ENCODE measurements at regions not wholly inside any gene's neighbourhood (a gene's known extent, or its start where the extent isn't known, plus 50 kb on each side); places are given as distances from the start of the nearest gene placed in this dataset.

- CTCF ChIA-PET = no interaction called here
- POLR2A ChIA-PET = no interaction called here
- no peaks in the 10 kb centered on the region for H3K36me3 Mint-ChIP-seq
- H3K27me3 Mint-ChIP-seq = peaks cover 0 to 3% of the 10 kb centered on the region in 2 donors
- H3K4me1 ChIP-seq (ENCODE audit: insufficient read depth, low read length) = no peaks in the 10 kb centered on the region
- no peak overlapping the region for H3K27ac Mint-ChIP-seq
- no peaks in the 10 kb centered on the region for H3K4me1 Mint-ChIP-seq
- no peak for DNase-seq
- H3K4me3 ChIP-seq (ENCODE audit: low read length) = no peak overlapping the region
- no peaks in the 10 kb centered on the region for H3K27me3 ChIP-seq (ENCODE audit: insufficient read depth, low read length, poor library complexity, severe bottlenecking)
- no peaks in the 10 kb centered on the region for H3K9me3 ChIP-seq (ENCODE audit: low read length)
- H3K36me3 ChIP-seq (ENCODE audit: insufficient read depth, low read length) = no peaks in the 10 kb centered on the region
- no peak overlapping the region for H3K4me3 Mint-ChIP-seq
- H3K27ac ChIP-seq (ENCODE audit: low read depth, low read length) = no peak overlapping the region
- H3K9me3 Mint-ChIP-seq = peaks cover 0 to 25% (median 7%) of the 10 kb centered on the region in 5 donors
Observed at GRCh38 chr7:67947646-67948045, 951.0 kb downstream of the TYW1 start.

GRCh38 chr7:67950321-67951083 is 953.9 kb downstream of the TYW1 start:
- H3K27me3 ChIP-seq (ENCODE audit: insufficient read depth, low read length, poor library complexity, severe bottlenecking) = no peaks in the 10 kb centered on the region
- DNase-seq = no peak
- POLR2A ChIA-PET = no interaction called here
- Mint-ChIP-seq H3K27me3 (peaks cover 0 to 3% of the 10 kb centered on the region in 2 donors), H3K4me1 (no peaks in the 10 kb centered on the region), H3K36me3 (no peaks in the 10 kb centered on the region), H3K9me3 (peaks cover 1 to 18% (median 3%) of the 10 kb centered on the region in 5 donors), H3K4me3 (no peak overlapping the region), H3K27ac (no peak overlapping the region)
- CTCF ChIA-PET = no interaction called here
- H3K4me3 ChIP-seq (ENCODE audit: low read length) = no peak overlapping the region
- H3K27ac ChIP-seq (ENCODE audit: low read depth, low read length) = no peak overlapping the region
- H3K9me3 ChIP-seq (ENCODE audit: low read length) = no peaks in the 10 kb centered on the region
- no peaks in the 10 kb centered on the region for H3K36me3 ChIP-seq (ENCODE audit: insufficient read depth, low read length)
- H3K4me1 ChIP-seq (ENCODE audit: insufficient read depth, low read length) = no peaks in the 10 kb centered on the region

- no peak overlapping the region for H3K27ac ChIP-seq (ENCODE audit: low read depth, low read length)
- H3K27me3 ChIP-seq (ENCODE audit: insufficient read depth, low read length, poor library complexity, severe bottlenecking) = no peaks in the 10 kb centered on the region
- no peak overlapping the region for H3K27ac Mint-ChIP-seq
- H3K9me3 ChIP-seq (ENCODE audit: low read length) = no peaks in the 10 kb centered on the region
- ChIA-PET POLR2A (no interaction called here), CTCF (no interaction called here)
- H3K9me3 Mint-ChIP-seq = peaks cover 3 to 21% (median 14%) of the 10 kb centered on the region in 5 donors
- no peak overlapping the region for H3K4me3 ChIP-seq (ENCODE audit: low read length)
- no peak for DNase-seq
- H3K4me1 ChIP-seq (ENCODE audit: insufficient read depth, low read length) = no peaks in the 10 kb centered on the region
- no peak overlapping the region for H3K4me3 Mint-ChIP-seq
- H3K36me3 ChIP-seq (ENCODE audit: insufficient read depth, low read length) = no peaks in the 10 kb centered on the region
- H3K4me1 Mint-ChIP-seq = no peaks in the 10 kb centered on the region
- H3K27me3 Mint-ChIP-seq = no peaks in the 10 kb centered on the region
- no peaks in the 10 kb centered on the region for H3K36me3 Mint-ChIP-seq
Observed at GRCh38 chr7:67955061-67955460, 958.4 kb downstream of the TYW1 start.

GRCh38 chr7:67962863-67963262 is 966.2 kb downstream of the TYW1 start:
- Mint-ChIP-seq H3K9me3 (peaks cover 9 to 24% (median 17%) of the 10 kb centered on the region in 5 donors), H3K4me1 (no peaks in the 10 kb centered on the region), H3K4me3 (no peak overlapping the region), H3K36me3 (no peaks in the 10 kb centered on the region), H3K27ac (no peak overlapping the region), H3K27me3 (peaks cover 0 to 4% of the 10 kb centered on the region in 2 donors)
- H3K27ac ChIP-seq (ENCODE audit: low read depth, low read length) = no peak overlapping the region
- no peaks in the 10 kb centered on the region for H3K4me1 ChIP-seq (ENCODE audit: insufficient read depth, low read length)
- ChIA-PET CTCF (no interaction called here), POLR2A (no interaction called here)
- no peaks in the 10 kb centered on the region for H3K36me3 ChIP-seq (ENCODE audit: insufficient read depth, low read length)
- DNase-seq = no peak
- H3K9me3 ChIP-seq (ENCODE audit: low read length) = no peaks in the 10 kb centered on the region
- no peak overlapping the region for H3K4me3 ChIP-seq (ENCODE audit: low read length)
- no peaks in the 10 kb centered on the region for H3K27me3 ChIP-seq (ENCODE audit: insufficient read depth, low read length, poor library complexity, severe bottlenecking)

GRCh38 chr7:67976490-67976889 is 979.9 kb downstream of the TYW1 start:
- no peak overlapping the region for H3K4me3 Mint-ChIP-seq
- no peak for DNase-seq
- peaks cover 4 to 21% (median 8%) of the 10 kb centered on the region in 5 donors for H3K9me3 Mint-ChIP-seq
- no peaks in the 10 kb centered on the region for H3K27me3 Mint-ChIP-seq
- no peak overlapping the region for H3K27ac Mint-ChIP-seq
- peaks cover 0 to 2% (median 0%) of the 10 kb centered on the region in 3 donors for H3K36me3 Mint-ChIP-seq
- Histone ChIP-seq H3K27ac (ENCODE audit: low read depth, low read length) (no peak overlapping the region), H3K36me3 (ENCODE audit: insufficient read depth, low read length) (no peaks in the 10 kb centered on the region), H3K27me3 (ENCODE audit: insufficient read depth, low read length, poor library complexity, severe bottlenecking) (no peaks in the 10 kb centered on the region), H3K4me1 (ENCODE audit: insufficient read depth, low read length) (no peaks in the 10 kb centered on the region), H3K9me3 (ENCODE audit: low read length) (no peaks in the 10 kb centered on the region), H3K4me3 (ENCODE audit: low read length) (no peak overlapping the region)
- no peaks in the 10 kb centered on the region for H3K4me1 Mint-ChIP-seq
- POLR2A ChIA-PET = no interaction called here
- CTCF ChIA-PET = no interaction called here

GRCh38 chr7:67983486-67983885 is 986.9 kb downstream of the TYW1 start:
- DNase-seq = no peak
- Mint-ChIP-seq H3K36me3 (no peaks in the 10 kb centered on the region), H3K27me3 (no peaks in the 10 kb centered on the region), H3K4me3 (no peak overlapping the region), H3K4me1 (no peaks in the 10 kb centered on the region), H3K27ac (no peak overlapping the region), H3K9me3 (peaks cover 2 to 19% (median 9%) of the 10 kb centered on the region in 5 donors)
- Histone ChIP-seq H3K36me3 (ENCODE audit: insufficient read depth, low read length) (no peaks in the 10 kb centered on the region), H3K27me3 (ENCODE audit: insufficient read depth, low read length, poor library complexity, severe bottlenecking) (no peaks in the 10 kb centered on the region), H3K27ac (ENCODE audit: low read depth, low read length) (no peak overlapping the region), H3K4me3 (ENCODE audit: low read length) (no peak overlapping the region), H3K9me3 (ENCODE audit: low read length) (no peaks in the 10 kb centered on the region), H3K4me1 (ENCODE audit: insufficient read depth, low read length) (no peaks in the 10 kb centered on the region)
- ChIA-PET POLR2A (no interaction called here), CTCF (no interaction called here)

GRCh38 chr7:67984326-67984725 is 987.7 kb downstream of the TYW1 start:
- Mint-ChIP-seq H3K27me3 (no peaks in the 10 kb centered on the region), H3K9me3 (peaks cover 2 to 21% (median 8%) of the 10 kb centered on the region in 5 donors), H3K4me3 (no peak overlapping the region), H3K27ac (no peak overlapping the region), H3K36me3 (no peaks in the 10 kb centered on the region), H3K4me1 (no peaks in the 10 kb centered on the region)
- Histone ChIP-seq H3K27ac (ENCODE audit: low read depth, low read length) (no peak overlapping the region), H3K9me3 (ENCODE audit: low read length) (no peaks in the 10 kb centered on the region), H3K27me3 (ENCODE audit: insufficient read depth, low read length, poor library complexity, severe bottlenecking) (no peaks in the 10 kb centered on the region), H3K4me1 (ENCODE audit: insufficient read depth, low read length) (no peaks in the 10 kb centered on the region), H3K4me3 (ENCODE audit: low read length) (no peak overlapping the region), H3K36me3 (ENCODE audit: insufficient read depth, low read length) (no peaks in the 10 kb centered on the region)
- ChIA-PET POLR2A (no interaction called here), CTCF (no interaction called here)
- no peak for DNase-seq

GRCh38 chr7:67989142-67989541 is 992.5 kb downstream of the TYW1 start:
- Mint-ChIP-seq H3K4me1 (no peaks in the 10 kb centered on the region), H3K27me3 (no peaks in the 10 kb centered on the region), H3K9me3 (peaks cover 0 to 20% (median 8%) of the 10 kb centered on the region in 5 donors), H3K4me3 (no peak overlapping the region), H3K27ac (no peak overlapping the region), H3K36me3 (no peaks in the 10 kb centered on the region)
- no peak overlapping the region for H3K4me3 ChIP-seq (ENCODE audit: low read length)
- CTCF ChIA-PET = interaction anchor here (0.7 to 1.2 kb wide), 2 partner anchors 18 to 21 kb away, joined by 4 read pairs; no protein-coding TSS in a partner anchor
- POLR2A ChIA-PET = no interaction called here
- DNase-seq = no peak
- H3K27me3 ChIP-seq (ENCODE audit: insufficient read depth, low read length, poor library complexity, severe bottlenecking) = no peaks in the 10 kb centered on the region
- H3K9me3 ChIP-seq (ENCODE audit: low read length) = no peaks in the 10 kb centered on the region
- H3K36me3 ChIP-seq (ENCODE audit: insufficient read depth, low read length) = no peaks in the 10 kb centered on the region
- no peaks in the 10 kb centered on the region for H3K4me1 ChIP-seq (ENCODE audit: insufficient read depth, low read length)
- H3K27ac ChIP-seq (ENCODE audit: low read depth, low read length) = no peak overlapping the region
